ENCODE measurements at regions not wholly inside any gene's neighbourhood (a gene's known extent, or its start where the extent isn't known, plus 50 kb on each side); places are given as distances from the start of the nearest gene placed in this dataset.

DNA sequence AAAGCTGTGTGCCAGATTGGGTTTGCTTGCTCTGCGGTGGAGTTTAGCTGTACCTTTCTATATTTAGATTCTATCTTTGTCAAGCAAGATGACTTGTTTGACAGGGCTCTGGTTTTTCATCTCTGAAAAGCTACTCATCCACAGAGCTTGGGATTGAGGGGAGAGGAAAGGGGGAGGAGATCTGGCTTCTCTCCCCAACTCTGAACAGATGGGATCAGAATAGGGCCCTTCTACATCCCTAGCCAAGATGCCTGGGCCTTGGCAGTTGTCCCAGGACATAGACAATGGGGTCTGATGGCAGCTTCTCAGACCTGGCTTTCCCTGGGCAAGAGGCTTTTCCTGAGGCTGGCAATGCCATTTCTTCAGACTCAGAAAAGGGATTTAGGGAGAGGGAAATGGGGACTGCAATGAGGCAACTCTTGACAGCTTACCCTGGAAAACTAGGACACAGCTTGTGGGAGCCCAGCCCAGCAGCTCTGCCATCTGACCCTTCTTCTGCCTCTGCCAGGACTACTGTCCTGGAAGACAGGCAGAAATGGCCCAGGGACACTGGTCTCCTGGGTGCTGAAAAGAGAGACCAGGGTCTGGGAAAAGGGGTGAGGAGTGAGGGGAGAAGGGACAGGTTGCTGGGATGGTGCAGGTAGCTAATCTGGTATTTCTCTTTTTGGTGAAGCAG is 50.2 kb upstream of the ASTN2 start:
- no peak for DNase-seq
- TF ChIP-seq, protein P1, sequence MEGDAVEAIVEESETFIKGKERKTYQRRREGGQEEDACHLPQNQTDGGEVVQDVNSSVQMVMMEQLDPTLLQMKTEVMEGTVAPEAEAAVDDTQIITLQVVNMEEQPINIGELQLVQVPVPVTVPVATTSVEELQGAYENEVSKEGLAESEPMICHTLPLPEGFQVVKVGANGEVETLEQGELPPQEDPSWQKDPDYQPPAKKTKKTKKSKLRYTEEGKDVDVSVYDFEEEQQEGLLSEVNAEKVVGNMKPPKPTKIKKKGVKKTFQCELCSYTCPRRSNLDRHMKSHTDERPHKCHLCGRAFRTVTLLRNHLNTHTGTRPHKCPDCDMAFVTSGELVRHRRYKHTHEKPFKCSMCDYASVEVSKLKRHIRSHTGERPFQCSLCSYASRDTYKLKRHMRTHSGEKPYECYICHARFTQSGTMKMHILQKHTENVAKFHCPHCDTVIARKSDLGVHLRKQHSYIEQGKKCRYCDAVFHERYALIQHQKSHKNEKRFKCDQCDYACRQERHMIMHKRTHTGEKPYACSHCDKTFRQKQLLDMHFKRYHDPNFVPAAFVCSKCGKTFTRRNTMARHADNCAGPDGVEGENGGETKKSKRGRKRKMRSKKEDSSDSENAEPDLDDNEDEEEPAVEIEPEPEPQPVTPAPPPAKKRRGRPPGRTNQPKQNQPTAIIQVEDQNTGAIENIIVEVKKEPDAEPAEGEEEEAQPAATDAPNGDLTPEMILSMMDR (IDR thresholded peaks at IDR 0.05; ENCODE audit: borderline replicate concordance), result no peak
- intact Hi-C loops (cut with micrococcal nuclease), result no loop called here
- Histone ChIP-seq H3K36me3 (no peaks in the 10 kb centered on the region), H3K4me1 (no peaks in the 10 kb centered on the region), H3K4me3 (no peak overlapping the region), H3K27me3 (ENCODE audit: low read depth) (peaks cover 31% of the 10 kb centered on the region), H3K9me3 (replicated peaks) (no peaks in the 10 kb centered on the region), H3K27ac (replicated peaks) (no peak overlapping the region)
